PFSK-1 (cell line): ENCODE measurements at regions not wholly inside any gene's neighbourhood (a gene's known extent, or its start where the extent isn't known, plus 50 kb on each side); places are given as distances from the start of the nearest gene placed in this dataset.

Experiments used
- FOXP2 ChIP-seq: optimal IDR thresholded peaks from 2 replicates; pipeline ENCODE3; 2011; ENCODE audit warnings: borderline replicate concordance, control low read depth, inconsistent platforms; ENCODE audit not compliant: insufficient read depth; ENCODE audit errors: extremely low read length, extremely low read depth
- POLR2AphosphoS5 ChIP-seq: IDR thresholded peaks from 2 replicates; pipeline ENCODE4 v1.6.1; 2012; ENCODE audit warnings: low read depth, mild to moderate bottlenecking, control low read depth, low read length, moderate library complexity
- TAF1 ChIP-seq: IDR thresholded peaks from 2 replicates; pipeline ENCODE4 v1.6.1; 2012; ENCODE audit warnings: low read length, control low read depth, borderline replicate concordance; ENCODE audit not compliant: insufficient read depth

- TF ChIP-seq TAF1: no peak
- TF ChIP-seq POLR2AphosphoS5: no peak
- no peak for TF ChIP-seq FOXP2
These were observed 387.3 kb upstream of the RARB start for GRCh38 chr3:25040748-25041147.
